GM15510 (cell line): ENCODE measurements at regions not wholly inside any gene's neighbourhood (a gene's known extent, or its start where the extent isn't known, plus 50 kb on each side); places are given as distances from the start of the nearest gene placed in this dataset.

ENCODE experiments used
- POLR2A ChIP-seq: IDR thresholded peaks from 3 replicates; pipeline ENCODE4 v1.6.1; 2011; ENCODE audit warnings: borderline replicate concordance; ENCODE audit not compliant: insufficient read length; ENCODE audit errors: extremely low read depth

GRCh38 chr6:14966906-14967711 lies 278.8 kb upstream of the JARID2 start:
- TF ChIP-seq POLR2A = no peak

GRCh38 chr6:14968056-14968637 lies 277.7 kb upstream of the JARID2 start:
- no peak for TF ChIP-seq POLR2A

GRCh38 chr6:14969126-14969525 lies 276.7 kb upstream of the JARID2 start:
- no peak for TF ChIP-seq POLR2A

GRCh38 chr6:14972379-14973067 lies 273.3 kb upstream of the JARID2 start:
- no peak for TF ChIP-seq POLR2A

GRCh38 chr6:14974372-14974771 lies 271.5 kb upstream of the JARID2 start:
- TF ChIP-seq POLR2A = no peak

- TF ChIP-seq POLR2A = no peak
Observed at GRCh38 chr6:14974792-14975470, 270.9 kb upstream of the JARID2 start.

GRCh38 chr6:14975471-14975817 lies 270.4 kb upstream of the JARID2 start:
- TF ChIP-seq POLR2A = no peak

GRCh38 chr6:14977747-14978382 lies 268.0 kb upstream of the JARID2 start:
- no peak for TF ChIP-seq POLR2A

- TF ChIP-seq POLR2A = no peak
Observed at GRCh38 chr6:14981960-14982359, 263.9 kb upstream of the JARID2 start.

- no peak for TF ChIP-seq POLR2A
Observed at GRCh38 chr6:14983599-14984518, 262.0 kb upstream of the JARID2 start.

GRCh38 chr6:14984519-14984853 lies 261.4 kb upstream of the JARID2 start:
- TF ChIP-seq POLR2A = no peak

- TF ChIP-seq POLR2A = no peak
Observed at GRCh38 chr6:14985366-14985765, 260.5 kb upstream of the JARID2 start.

GRCh38 chr6:14986370-14986769 lies 259.5 kb upstream of the JARID2 start:
- no peak for TF ChIP-seq POLR2A

- TF ChIP-seq POLR2A = no peak
Observed at GRCh38 chr6:14987490-14987889, 258.4 kb upstream of the JARID2 start.

GRCh38 chr6:14992382-14992781 lies 253.5 kb upstream of the JARID2 start:
- no peak for TF ChIP-seq POLR2A

- TF ChIP-seq POLR2A = no peak
Observed at GRCh38 chr6:14995208-14995607, 250.7 kb upstream of the JARID2 start.
